ENCODE measurements at regions not wholly inside any gene's neighbourhood (a gene's known extent, or its start where the extent isn't known, plus 50 kb on each side); places are given as distances from the start of the nearest gene placed in this dataset.

DNA sequence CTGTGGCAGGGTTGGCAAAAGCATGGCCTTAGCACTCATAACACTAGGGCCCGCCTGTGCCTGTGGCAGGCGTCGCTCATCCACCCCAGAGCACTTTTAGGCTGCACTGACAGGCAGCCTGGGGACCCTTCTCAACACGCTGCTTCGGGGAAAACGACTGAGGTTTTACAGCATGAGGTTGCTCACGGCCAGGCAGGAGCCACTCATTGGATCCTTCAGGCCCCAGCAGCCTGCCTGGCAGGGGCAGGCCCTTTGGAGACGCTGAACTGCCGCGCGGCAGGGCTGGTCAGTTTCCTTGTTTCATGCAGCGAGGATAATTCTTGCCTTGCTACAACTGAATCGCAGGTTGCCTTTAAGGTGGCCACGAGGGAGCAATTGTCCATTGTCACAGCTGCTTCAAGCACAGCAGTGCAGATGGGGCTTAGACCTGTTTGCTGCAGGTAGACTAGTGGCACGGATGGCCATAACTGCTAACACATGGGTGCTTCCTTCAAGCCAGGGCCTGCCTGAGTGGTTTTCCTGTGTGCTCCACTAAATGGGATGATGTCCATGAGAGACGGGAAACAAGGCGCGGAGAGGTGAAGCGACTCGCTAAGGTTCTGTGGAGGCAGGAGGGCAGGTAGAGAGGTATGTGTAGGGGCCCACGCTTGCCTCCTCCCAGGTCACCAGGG, 49.9 kb upstream of the HS6ST1 start:
- Histone ChIP-seq H3K9ac (replicated peaks; ENCODE audit: extremely low read depth, insufficient read depth, low read length) (no peak overlapping the region), H3K27ac (ENCODE audit: insufficient read depth, low read depth, low read length) (no peak overlapping the region), H2AFZ (ENCODE audit: low read depth, low read length) (no peak overlapping the region), H3K79me2 (ENCODE audit: control insufficient read depth, insufficient read depth, low read length) (no peaks in the 10 kb centered on the region), H3K4me1 (ENCODE audit: control insufficient read depth, extremely low read depth, insufficient read depth, low read length) (peaks cover 6% of the 10 kb centered on the region), H3K4me2 (ENCODE audit: insufficient read depth, low read length) (no peak overlapping the region), H4K20me1 (replicated peaks; ENCODE audit: control insufficient read depth, extremely low read depth, insufficient read depth, low read length) (no peaks in the 10 kb centered on the region), H3K9me1 (replicated peaks; ENCODE audit: control insufficient read depth, extremely low read depth, insufficient read depth, low read length) (no peaks in the 10 kb centered on the region), H3K9me3 (replicated peaks; ENCODE audit: control insufficient read depth, insufficient read depth, low read length) (no peaks in the 10 kb centered on the region), H3K36me3 (ENCODE audit: control insufficient read depth in 2 of 2, extremely low read depth in 1 of 2, insufficient read depth in 2 of 2, low read length in 2 of 2) (no peaks in the 10 kb centered on the region), H3K4me3 (replicated peaks in 1 of 3; ENCODE audit: insufficient read depth in 1 of 3, low read depth in 1 of 3, low read length in 3 of 3) (no peak overlapping the region), H3K27me3 (ENCODE audit: control insufficient read depth in 2 of 2, insufficient read depth in 2 of 2, low read length in 2 of 2) (no peaks in the 10 kb centered on the region)
- DNase-seq (ENCODE audit: low read depth, low spot score) (no peak), FAIRE-seq (no peak)
- ChIA-PET POLR2A (no interaction called here), CTCF (no interaction called here)
- dilution Hi-C loops (cut with MboI; ENCODE audit: extremely low pct_ligation_motif_present, low sequenced_read_pairs) (no loop called here), intact Hi-C loops (cut with micrococcal nuclease) (no loop called here)
- no TSS peak for BruUV-seq (replicated peaks)
- TF ChIP-seq CTCF (IDR thresholded peaks at IDR 0.05; ENCODE audit: extremely low read depth in 1 of 2, insufficient read depth in 1 of 2, low read depth in 1 of 2, low read length in 2 of 2) (no peak), GATA2 (IDR thresholded peaks at IDR 0.05; ENCODE audit: insufficient read depth, insufficient read length, low read depth, low read length) (no peak), MYC (IDR thresholded peaks at IDR 0.05; ENCODE audit: low read depth, low read length) (no peak), JUN (IDR thresholded peaks at IDR 0.05; ENCODE audit: borderline replicate concordance, insufficient read depth, insufficient read length, low read depth) (no peak), POLR2A (IDR thresholded peaks at IDR 0.05; ENCODE audit: low read depth, low read length) (no peak), FOS (IDR thresholded peaks at IDR 0.05; ENCODE audit: borderline replicate concordance, insufficient read depth, low read length) (no peak), EZH2 (IDR thresholded peaks at IDR 0.05; ENCODE audit: borderline replicate concordance, low read depth, low read length, severe bottlenecking) (no peak), MAX (IDR thresholded peaks at IDR 0.05; ENCODE audit: insufficient read depth, insufficient read length) (no peak), POLR2AphosphoS5 (IDR thresholded peaks at IDR 0.05; ENCODE audit: insufficient read depth, low read depth, low read length) (no peak)
